HG03095 (cell line): ENCODE measurements at regions not wholly inside any gene's neighbourhood (a gene's known extent, or its start where the extent isn't known, plus 50 kb on each side); places are given as distances from the start of the nearest gene placed in this dataset.

Source experiments
- ATAC-seq: cut with Tn5 transposase; IDR thresholded peaks from one replicate; pipeline ENCODE4 v1.9.1; 2021; ENCODE audit warnings: moderate library complexity; ENCODE audit not compliant: unreplicated experiment

GRCh38 chr11:133787379-133788141 lies 57.8 kb downstream of the SPATA19 start:
- no peak for ATAC-seq

- ATAC-seq: no peak
Observed at GRCh38 chr11:133785795-133786340, 59.4 kb downstream of the SPATA19 start.

GRCh38 chr11:133784359-133784758 lies 61.0 kb downstream of the SPATA19 start:
- ATAC-seq: no peak

GRCh38 chr11:133782116-133782725 lies 63.1 kb downstream of the SPATA19 start:
- ATAC-seq: no peak

- no peak for ATAC-seq
Observed at GRCh38 chr11:133778161-133778560, 67.2 kb downstream of the SPATA19 start.

- no peak for ATAC-seq
Observed at GRCh38 chr11:133776671-133777367, 68.5 kb downstream of the SPATA19 start.

- no peak for ATAC-seq
Observed at GRCh38 chr11:133762538-133762937, 82.8 kb downstream of the SPATA19 start.

GRCh38 chr11:133753150-133753549 lies 92.2 kb downstream of the SPATA19 start:
- no peak for ATAC-seq

- ATAC-seq: no peak
Observed at GRCh38 chr11:133749841-133750240, 95.5 kb downstream of the SPATA19 start.

- ATAC-seq: no peak
Observed at GRCh38 chr11:133747409-133747808, 97.9 kb downstream of the SPATA19 start.

GRCh38 chr11:133746663-133747306 lies 98.5 kb downstream of the SPATA19 start:
- ATAC-seq: no peak

- no peak for ATAC-seq
Observed at GRCh38 chr11:133745791-133746190, 99.5 kb downstream of the SPATA19 start.

GRCh38 chr11:133742353-133742752 lies 103.0 kb downstream of the SPATA19 start:
- no peak for ATAC-seq

- ATAC-seq: no peak
Observed at GRCh38 chr11:133740963-133741362, 104.3 kb downstream of the SPATA19 start.

GRCh38 chr11:133739481-133739880 lies 105.8 kb downstream of the SPATA19 start:
- no peak for ATAC-seq

GRCh38 chr11:133738624-133739023 lies 106.7 kb downstream of the SPATA19 start:
- ATAC-seq: no peak

GRCh38 chr11:133733631-133734030 lies 111.7 kb downstream of the SPATA19 start:
- ATAC-seq: no peak

GRCh38 chr11:133732109-133732674 lies 113.1 kb downstream of the SPATA19 start:
- no peak for ATAC-seq

GRCh38 chr11:133727774-133728173 lies 117.5 kb downstream of the SPATA19 start:
- ATAC-seq: no peak

- no peak for ATAC-seq
Observed at GRCh38 chr11:133726542-133726941, 118.8 kb downstream of the SPATA19 start.

- no peak for ATAC-seq
Observed at GRCh38 chr11:133724116-133724515, 121.2 kb downstream of the SPATA19 start.
